Uterus (tissue), 3 donors: ENCODE measurements at regions not wholly inside any gene's neighbourhood (a gene's known extent, or its start where the extent isn't known, plus 50 kb on each side); places are given as distances from the start of the nearest gene placed in this dataset.
A peak's percentile ranks its signal among the peaks of the same experiment; 100 is the strongest.
"Not testable (repeated sequence)": the region's sequence is repeated elsewhere in the genome, so short reads cannot be mapped to it uniquely, and the experiment has no call there.

ENCODE experiments used
- DNase-seq, 2 donors: peaks; one replicate each; pipeline ENCODE4 v3.0.0-alpha.2; 2019 to 2020
- H3K27ac ChIP-seq, 2 donors: fragments of 200-600 bp; sonication (generic); 1 replicate in 1 of 2; 2 replicates in 1 of 2; pipeline ENCODE4 v1.5.1; 2016 to 2018
- H3K27me3 ChIP-seq, 2 donors: fragments of 200-600 bp; sonication (generic); one replicate each; pipeline ENCODE4 v1.5.1; 2018 to 2019; ENCODE audit warnings: control low read depth in 1 of 2
- H3K36me3 ChIP-seq, 2 donors: fragments of 200-600 bp; sonication (generic); one replicate each; pipeline ENCODE4 v1.5.1; 2019; ENCODE audit warnings: control low read depth in 1 of 2
- H3K4me1 ChIP-seq, 2 donors: fragments of 200-600 bp; sonication (generic); one replicate each; pipeline ENCODE4 v1.5.1; 2018 to 2019; ENCODE audit warnings: control low read depth in 1 of 2
- H3K4me3 ChIP-seq, 2 donors: fragments of 200-600 bp; sonication (generic); 1 replicate in 1 of 2; 2 replicates in 1 of 2; pipeline ENCODE4 v1.5.1; 2018 to 2019; ENCODE audit warnings: mild to moderate bottlenecking in 1 of 2
- H3K9me3 ChIP-seq, 2 donors: fragments of 200-600 bp; sonication (generic); one replicate each; pipeline ENCODE4 v1.5.1; 2019; ENCODE audit warnings: control low read depth in 1 of 2
- POLR2A ChIP-seq, 2 donors: fragments of 450-650 bp; IDR thresholded peaks; one replicate each; pipeline ENCODE4 v1.6.1; 2016; ENCODE audit warnings: antibody characterized with exemption in 2 of 2, mild to moderate bottlenecking in 1 of 2, moderate library complexity in 1 of 2
- intact Hi-C: fragments of 100-400 bp; cut with DNase I; formaldehyde crosslinking; loops from one replicate; pipeline ENCODE4 v1.15.1; 2023; ENCODE audit warnings: low total_unique reads
- TF ChIP-seq, protein P1 (sequence below), 4 experiments: fragments of 200-600 bp in 2 of 4; fragments of 450-650 bp in 2 of 4; sonication (generic) in 2 of 4; IDR thresholded peaks; one replicate each; pipeline ENCODE4 v1.5.1; 2016 to 2019; ENCODE audit warnings: antibody characterized with exemption in 4 of 4, mild to moderate bottlenecking in 2 of 4, moderate library complexity in 1 of 4
- donor health status: DM: yes; HTN: yes; CAD: no.

DNA sequence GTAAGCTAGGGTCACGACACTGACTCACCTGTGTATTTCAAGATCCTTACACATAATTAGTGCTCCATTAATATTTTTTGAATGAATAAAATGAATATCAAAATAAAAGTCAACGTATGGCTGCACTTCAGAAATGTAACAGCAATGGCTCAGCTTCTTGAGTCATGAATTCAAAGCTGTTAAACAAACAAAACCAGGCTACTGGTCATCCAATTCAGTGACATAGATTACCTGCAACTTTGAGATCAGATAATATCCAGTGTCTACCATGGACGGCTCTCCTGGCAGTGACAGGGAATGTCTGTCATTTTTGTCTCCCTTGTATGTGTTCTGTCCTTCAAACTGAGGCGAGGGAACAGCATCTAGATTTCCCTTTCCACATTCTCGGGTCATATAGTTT is 225.6 kb downstream of the EFCAB11 start:
- Histone ChIP-seq H3K27me3 (no peaks in the 10 kb centered on the region), H3K4me1 (no peaks in the 10 kb centered on the region), H3K9me3 (no peaks in the 10 kb centered on the region), H3K36me3 (no peaks in the 10 kb centered on the region), H3K4me3 (no peak overlapping the region), H3K27ac (no peak overlapping the region)
- DNase-seq, result no peak
- TF ChIP-seq POLR2A (IDR thresholded peaks at IDR 0.05), result no peak
- TF ChIP-seq, protein P1, sequence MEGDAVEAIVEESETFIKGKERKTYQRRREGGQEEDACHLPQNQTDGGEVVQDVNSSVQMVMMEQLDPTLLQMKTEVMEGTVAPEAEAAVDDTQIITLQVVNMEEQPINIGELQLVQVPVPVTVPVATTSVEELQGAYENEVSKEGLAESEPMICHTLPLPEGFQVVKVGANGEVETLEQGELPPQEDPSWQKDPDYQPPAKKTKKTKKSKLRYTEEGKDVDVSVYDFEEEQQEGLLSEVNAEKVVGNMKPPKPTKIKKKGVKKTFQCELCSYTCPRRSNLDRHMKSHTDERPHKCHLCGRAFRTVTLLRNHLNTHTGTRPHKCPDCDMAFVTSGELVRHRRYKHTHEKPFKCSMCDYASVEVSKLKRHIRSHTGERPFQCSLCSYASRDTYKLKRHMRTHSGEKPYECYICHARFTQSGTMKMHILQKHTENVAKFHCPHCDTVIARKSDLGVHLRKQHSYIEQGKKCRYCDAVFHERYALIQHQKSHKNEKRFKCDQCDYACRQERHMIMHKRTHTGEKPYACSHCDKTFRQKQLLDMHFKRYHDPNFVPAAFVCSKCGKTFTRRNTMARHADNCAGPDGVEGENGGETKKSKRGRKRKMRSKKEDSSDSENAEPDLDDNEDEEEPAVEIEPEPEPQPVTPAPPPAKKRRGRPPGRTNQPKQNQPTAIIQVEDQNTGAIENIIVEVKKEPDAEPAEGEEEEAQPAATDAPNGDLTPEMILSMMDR (IDR thresholded peaks at IDR 0.05), result no peak
- intact Hi-C loops, result no loop called here

DNA sequence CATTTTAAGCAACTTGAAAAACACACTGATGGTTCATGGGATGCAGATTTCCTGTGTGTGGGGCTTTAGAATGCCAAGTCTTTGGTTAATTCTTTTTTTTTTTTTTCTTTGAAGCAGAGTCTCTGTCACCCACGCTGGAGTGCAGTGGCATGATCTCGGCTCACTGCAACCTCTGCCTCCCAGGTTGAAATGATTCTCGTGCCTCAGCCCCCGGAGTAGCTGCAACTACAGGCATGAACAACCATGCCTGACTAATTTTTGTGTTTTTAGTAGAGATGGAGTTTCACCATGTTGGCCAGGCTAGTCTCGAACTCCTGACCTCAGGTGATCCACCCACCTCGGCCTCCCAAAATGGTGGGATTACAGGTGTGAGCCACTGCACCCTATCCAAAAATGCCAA is 228.3 kb downstream of the EFCAB11 start:
- H3K9me3 ChIP-seq, H3K27ac ChIP-seq, H3K27me3 ChIP-seq, H3K4me1 ChIP-seq, DNase-seq, H3K4me3 ChIP-seq, H3K36me3 ChIP-seq, intact Hi-C loops: not testable (repeated sequence)

DNA sequence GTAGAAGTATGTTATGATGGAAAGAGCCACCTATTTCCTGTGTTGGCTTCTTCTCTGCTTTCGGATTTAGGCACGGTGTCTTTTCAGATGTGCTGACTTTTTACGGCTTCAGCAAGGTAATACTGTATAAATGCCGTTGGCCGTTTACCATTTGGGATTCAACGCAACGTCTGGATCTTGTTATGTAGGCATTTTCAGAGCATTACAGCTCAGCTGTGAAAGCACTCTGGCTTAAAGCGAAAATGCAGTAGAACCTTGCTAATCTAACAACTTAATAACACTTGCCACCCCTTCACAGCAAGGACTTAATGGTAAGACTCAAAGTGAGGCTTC is 229.9 kb downstream of the EFCAB11 start:
- no peaks in the 10 kb centered on the region for H3K27me3 ChIP-seq
- no peaks in the 10 kb centered on the region for H3K9me3 ChIP-seq
- DNase-seq, result no peak
- H3K4me3 ChIP-seq, result peak overlapping the region; percentile 11 to 16
- intact Hi-C loops, result no loop called here
- TF ChIP-seq, protein P1 (IDR thresholded peaks at IDR 0.05), result no peak
- no peak for TF ChIP-seq POLR2A (IDR thresholded peaks at IDR 0.05)
- no peaks in the 10 kb centered on the region for H3K36me3 ChIP-seq
- no peak overlapping the region for H3K27ac ChIP-seq
- H3K4me1 ChIP-seq, result no peaks in the 10 kb centered on the region

DNA sequence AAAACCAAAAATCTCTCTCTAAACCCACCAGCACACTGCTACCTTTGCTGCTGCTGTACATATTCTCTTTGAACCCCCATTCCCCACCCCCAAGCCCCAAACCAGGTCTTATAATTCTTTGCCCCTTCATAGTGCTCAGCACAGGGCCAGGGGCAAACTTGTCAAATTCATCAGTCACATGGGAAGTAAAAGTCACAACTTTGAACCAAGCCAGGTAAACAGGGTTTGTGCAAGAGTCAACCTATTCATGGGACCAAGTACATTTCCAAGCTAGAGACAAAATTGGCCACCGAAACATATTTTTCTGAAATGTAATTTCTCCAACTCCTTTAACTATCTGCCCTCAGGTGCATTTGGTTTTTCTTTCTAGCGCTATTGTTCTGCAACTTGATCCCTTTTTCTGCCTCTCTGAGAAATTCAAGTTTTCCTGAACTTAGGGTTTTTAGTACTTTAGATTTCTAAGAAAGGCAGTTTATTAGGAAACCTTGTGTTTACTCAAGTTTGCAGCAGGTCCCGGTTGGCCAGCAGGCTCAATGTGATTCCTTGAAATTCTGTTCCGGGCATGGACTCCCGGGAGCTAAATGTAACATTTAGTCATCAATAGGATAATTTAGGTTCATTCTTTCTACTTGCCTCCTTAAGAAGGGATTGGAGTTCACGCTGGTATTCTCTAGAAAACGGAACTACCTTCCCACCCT is 230.5 kb downstream of the EFCAB11 start:
- Histone ChIP-seq H3K27ac (no peak overlapping the region), H3K4me3 (peak overlapping the region; percentile 11 to 16)

DNA sequence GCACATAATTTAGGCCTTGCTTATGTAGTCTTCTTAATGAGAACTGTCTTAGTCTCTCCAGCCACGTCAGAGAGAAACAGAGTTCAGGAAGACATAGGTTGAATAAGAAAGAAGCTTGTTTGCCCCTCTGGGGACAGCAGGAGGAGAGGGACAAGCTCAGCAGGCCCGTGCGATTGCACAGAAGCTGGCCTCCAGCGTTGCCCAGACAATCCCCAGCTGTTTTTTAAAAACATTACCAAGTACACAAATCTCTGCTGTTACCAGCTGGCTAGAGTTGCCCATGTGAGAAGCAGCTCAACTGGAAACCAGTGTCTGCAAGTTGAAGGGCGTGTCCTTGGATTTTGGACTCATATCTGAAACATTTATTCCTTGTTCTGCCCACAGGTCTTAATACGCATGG is 232.6 kb downstream of the EFCAB11 start:
- no peak overlapping the region for H3K27ac ChIP-seq
- DNase-seq, result no peak
- intact Hi-C loops, result no loop called here

More for the DNA sequence above, 230.5 kb downstream of the EFCAB11 start:
- no peaks in the 10 kb centered on the region for H3K36me3 ChIP-seq
- H3K27me3 ChIP-seq, result no peaks in the 10 kb centered on the region
- TF ChIP-seq, protein P1 (IDR thresholded peaks at IDR 0.05), result no peak
- no peak for TF ChIP-seq POLR2A (IDR thresholded peaks at IDR 0.05)
- no peaks in the 10 kb centered on the region for H3K4me1 ChIP-seq
- no peaks in the 10 kb centered on the region for H3K9me3 ChIP-seq
- DNase-seq, result no peak
- intact Hi-C loops, result no loop called here

More for the DNA sequence above, 232.6 kb downstream of the EFCAB11 start:
- Histone ChIP-seq H3K36me3 (no peaks in the 10 kb centered on the region), H3K27me3 (no peaks in the 10 kb centered on the region), H3K4me1 (no peaks in the 10 kb centered on the region), H3K4me3 (no peak overlapping the region), H3K9me3 (no peaks in the 10 kb centered on the region)
- TF ChIP-seq, protein P1 (IDR thresholded peaks at IDR 0.05), result no peak
- no peak for TF ChIP-seq POLR2A (IDR thresholded peaks at IDR 0.05)
